HG02678 (cell line): ENCODE measurements at regions not wholly inside any gene's neighbourhood (a gene's known extent, or its start where the extent isn't known, plus 50 kb on each side); places are given as distances from the start of the nearest gene placed in this dataset.
"Not testable (repeated sequence)": the region's sequence is repeated elsewhere in the genome, so short reads cannot be mapped to it uniquely, and the experiment has no call there.

ENCODE experiments used
- ATAC-seq: cut with Tn5 transposase; IDR thresholded peaks from one replicate; pipeline ENCODE4 v1.9.1; 2021; ENCODE audit warnings: mild to moderate bottlenecking, moderate library complexity; ENCODE audit not compliant: unreplicated experiment

DNA sequence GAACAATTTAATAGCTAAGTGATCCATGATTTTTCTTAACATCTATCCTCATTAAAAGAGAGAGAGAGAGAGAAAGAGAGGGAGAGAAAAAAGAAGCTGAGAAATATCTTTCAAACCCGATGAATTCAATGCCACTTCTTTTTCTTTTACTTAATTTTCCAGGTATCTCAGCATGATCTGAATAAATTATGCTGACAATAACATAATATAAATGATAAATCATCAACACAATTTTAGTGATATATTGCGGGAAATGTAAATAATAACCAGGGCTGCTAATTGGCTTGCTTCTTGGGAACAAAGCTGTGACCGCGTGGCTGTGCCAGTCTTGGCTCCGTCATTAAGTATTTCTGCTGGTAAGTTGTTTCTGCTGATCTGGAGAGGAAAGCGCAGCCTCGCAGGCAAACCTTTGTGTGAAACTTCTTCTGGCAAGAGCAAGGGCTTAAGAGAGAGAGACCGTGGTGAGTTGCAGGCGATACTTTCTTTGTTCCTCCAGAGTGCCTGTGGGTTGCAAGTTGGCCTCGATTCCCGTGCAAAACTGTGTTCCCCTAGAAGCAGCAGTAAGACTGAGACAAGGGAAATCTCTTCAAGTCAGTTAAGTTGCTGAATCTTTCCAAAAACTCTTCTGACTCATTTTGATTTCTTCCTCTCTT lies 489.1 kb upstream of the TSHZ3 start:
- ATAC-seq = no peak

- no peak for ATAC-seq
Observed at GRCh38 chr19:31840371-31840770, 491.1 kb upstream of the TSHZ3 start.

- no peak for ATAC-seq
Observed at GRCh38 chr19:31841755-31842154, 492.5 kb upstream of the TSHZ3 start.

DNA sequence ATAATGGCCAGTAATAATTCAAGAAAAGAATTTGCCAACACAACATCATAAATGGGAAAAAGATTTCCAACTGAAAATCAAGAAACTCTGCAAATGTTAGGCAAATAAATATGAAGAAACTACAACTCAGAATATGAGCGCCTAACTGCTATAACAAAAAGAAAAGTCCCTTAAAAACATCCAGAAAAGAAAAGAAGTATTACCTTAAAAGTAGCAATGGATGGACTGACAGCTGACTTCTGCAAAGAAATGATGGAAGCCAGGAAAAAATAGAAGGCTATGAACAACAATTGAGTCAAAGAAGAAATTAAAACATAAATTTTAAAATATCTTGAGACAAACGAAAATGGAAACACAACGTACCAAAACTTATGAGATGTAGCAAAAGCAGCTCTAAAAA lies 482.3 kb upstream of the ZNF507 start:
- no peak for ATAC-seq

- ATAC-seq = no peak
Observed at GRCh38 chr19:31874313-31874712, 471.1 kb upstream of the ZNF507 start.

DNA sequence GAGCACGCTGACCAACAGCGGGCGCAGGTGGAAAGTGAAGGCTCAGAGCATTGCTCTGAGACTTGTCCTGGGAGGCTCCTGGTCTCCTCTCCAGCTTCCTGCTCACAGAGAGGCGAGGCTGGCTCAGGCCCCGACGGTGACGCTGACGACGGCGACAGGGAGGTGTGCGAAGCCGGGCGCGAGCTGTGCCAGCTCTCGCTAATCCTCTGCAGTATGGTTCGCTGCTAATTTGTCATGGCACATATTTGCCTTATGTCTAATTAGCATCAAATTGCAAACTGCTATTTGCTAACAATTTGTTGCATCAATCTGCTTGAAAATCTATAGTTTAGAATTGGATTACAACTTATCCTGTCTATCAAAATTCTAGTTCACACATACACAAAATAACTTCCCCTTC lies 469.8 kb upstream of the ZNF507 start:
- no peak for ATAC-seq

- no peak for ATAC-seq
Observed at GRCh38 chr19:31880283-31880682, 465.1 kb upstream of the ZNF507 start.

GRCh38 chr19:31881988-31882387 lies 463.4 kb upstream of the ZNF507 start:
- ATAC-seq = no peak

DNA sequence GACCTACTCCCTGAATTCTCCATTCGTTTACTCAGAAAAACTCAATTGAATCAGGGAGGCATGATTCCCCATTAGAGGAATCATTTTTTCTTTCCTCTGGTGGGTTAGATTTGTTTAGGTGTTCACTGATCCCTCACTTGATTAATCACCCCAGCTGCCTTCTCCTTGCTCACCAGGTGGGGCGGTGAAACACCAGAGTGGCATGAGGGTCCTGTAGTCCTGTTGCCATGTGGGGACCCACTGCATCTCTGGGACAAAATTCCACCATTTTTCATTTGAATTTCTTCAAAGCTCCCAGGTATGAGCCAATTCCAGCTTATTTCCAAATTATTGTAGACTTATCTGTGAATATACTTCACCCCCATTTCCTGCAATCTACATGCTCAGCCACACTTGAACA lies 462.7 kb upstream of the ZNF507 start:
- no peak for ATAC-seq

DNA sequence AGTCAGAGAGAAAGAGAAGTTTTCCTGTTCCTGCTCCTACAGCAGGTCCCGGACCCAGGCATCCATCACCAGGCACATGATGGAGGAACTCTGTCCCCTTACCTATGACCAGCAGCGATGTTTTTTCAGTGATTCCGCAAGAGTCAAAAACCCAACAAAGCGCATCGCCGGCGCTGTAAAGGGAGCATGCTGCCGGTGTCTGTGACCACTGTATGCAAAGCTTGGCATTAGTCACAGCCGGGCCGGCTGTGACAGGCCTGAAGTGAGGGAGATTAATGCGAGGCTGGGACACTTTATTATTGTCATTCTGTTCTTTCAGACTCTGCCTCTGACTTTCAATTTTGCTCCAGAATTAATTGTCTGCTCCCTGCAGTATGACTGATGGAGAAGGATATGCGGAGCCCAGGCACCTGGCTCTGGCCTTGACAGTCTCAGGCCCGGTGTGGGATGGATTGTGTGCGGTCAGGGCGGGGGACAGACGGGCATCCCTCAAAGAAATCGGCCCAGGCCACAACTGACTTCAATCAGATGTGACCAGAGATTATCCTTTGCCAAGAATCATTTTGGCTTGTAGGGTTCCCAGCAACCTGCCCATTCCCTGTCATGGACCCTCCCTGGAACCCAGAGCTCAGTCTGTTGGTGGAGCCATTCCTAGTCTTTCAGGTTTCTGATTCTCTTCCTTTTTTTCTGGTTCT lies 462.0 kb upstream of the ZNF507 start:
- no peak for ATAC-seq

DNA sequence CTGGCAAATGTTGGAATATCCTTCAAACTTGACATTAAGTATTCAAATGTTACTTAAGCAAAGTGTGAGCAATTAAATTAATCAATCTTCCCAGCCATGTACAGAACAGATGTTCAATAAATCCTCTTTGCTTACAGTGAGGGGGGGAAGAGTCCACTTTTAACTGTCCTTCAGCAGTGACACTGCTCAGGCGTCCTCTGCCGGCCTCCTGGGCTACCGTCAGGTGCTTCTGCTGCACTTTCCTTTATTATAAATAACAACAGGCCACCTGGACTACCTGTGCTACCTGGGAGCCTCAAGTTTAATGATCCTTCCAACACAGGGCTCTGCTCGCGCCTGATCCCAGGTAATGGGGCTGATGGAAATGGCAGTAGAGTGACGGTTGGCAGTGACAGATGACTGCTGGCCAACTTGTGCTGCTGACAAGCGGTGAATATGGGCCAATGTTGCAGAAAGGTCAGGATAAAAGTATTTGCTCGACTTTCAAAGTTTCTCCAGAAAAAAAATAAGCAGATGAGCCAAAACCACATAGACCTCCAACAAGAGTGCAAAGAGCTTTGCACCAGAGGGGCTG lies 460.0 kb upstream of the ZNF507 start:
- ATAC-seq = no peak

DNA sequence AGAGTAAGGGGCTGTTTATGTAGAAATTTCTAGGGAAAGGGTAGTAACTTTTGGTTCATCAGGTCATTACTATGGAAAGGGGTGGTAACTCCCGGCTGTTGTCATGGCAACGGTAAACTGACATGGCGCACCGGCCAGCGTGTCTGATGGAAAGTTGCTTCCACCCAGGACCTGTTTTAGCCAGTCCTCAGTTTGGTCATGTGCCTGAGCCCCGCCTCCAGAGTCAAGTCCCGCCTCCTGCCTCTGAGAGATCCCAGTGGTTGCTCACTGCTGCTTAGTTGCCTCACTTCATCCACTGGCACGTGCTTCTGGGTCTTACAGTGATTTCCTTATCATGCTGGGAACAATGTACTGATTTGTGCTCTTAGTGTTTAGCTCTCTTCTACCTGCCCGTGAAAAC lies 455.2 kb upstream of the ZNF507 start:
- ATAC-seq = no peak

DNA sequence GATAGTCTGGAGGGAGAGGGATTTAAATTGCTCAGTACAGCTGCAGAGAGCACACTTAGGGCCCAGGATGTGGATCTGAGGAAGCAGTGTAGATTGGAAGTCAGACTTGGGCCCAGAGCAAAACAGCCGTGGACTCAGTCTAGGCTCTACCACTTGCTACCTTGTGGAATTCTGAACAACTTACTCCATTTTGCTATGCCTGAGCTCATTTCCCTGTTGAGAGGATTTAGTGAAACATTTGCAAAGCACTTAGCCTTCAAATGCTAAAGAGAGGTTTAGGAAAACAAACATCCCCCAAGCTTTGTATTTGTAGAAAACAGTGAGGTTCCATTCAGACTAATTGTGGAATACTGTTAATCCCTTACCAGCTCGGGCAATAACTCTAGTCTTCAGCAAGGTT lies 453.4 kb upstream of the ZNF507 start:
- ATAC-seq = no peak

DNA sequence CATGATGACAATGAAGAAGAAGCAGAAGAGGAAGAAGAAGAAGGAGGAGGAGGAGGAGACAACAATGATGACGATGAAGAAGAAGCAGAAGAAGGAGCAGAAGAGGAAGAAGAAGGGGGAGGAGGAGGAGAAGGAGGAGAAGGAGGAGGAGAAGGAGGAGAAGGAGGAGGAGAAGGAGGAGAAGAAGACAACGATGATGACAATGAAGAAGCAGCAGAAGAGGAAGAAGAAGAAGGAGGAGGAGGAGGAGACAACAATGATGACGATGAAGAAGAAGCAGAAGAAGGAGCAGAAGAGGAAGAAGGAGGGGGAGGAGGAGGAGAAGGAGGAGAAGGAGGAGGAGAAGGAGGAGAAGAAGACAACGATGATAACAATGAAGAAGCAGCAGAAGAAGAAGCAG lies 451.9 kb upstream of the ZNF507 start:
- ATAC-seq = not testable (repeated sequence)

DNA sequence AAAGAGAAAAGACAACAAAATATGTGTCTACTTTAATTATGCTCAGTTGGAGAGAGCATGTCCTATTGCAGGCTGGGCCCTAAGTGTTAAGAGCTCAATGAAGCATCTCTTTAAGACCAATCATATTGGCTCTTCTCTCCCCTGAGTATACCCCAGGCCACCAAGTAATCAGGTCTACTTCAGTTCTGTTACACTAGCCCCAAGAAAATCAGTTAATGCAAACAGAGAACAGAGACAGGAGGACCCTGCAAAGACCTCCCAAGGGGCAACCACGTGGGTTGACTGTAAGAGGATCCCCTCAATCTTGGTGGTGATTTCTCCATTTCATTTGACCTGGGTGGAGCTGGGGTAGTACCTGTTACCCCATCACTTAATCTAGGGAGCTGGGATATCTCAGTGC lies 451.0 kb upstream of the ZNF507 start:
- no peak for ATAC-seq

DNA sequence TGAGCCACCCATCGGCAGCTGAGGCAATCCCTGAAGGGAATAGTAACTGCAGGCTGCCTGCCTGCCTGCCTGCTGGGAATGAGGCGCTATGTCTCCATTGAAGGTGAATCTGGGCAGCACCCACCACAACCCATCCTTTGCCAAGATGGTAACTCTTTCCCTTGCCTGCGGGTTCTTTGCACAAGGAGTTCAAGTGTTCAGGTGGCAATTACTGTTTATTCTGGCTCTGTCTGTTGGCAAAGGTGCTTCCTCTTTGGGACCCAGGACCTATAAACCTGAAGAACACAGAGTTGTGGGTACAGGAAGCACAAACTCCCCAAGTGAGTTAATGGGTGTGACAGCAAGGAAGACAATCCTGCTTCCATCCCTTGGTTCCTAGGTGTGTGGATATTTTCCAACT lies 448.1 kb upstream of the ZNF507 start:
- no peak for ATAC-seq

GRCh38 chr19:31900991-31901390 lies 444.4 kb upstream of the ZNF507 start:
- no peak for ATAC-seq

DNA sequence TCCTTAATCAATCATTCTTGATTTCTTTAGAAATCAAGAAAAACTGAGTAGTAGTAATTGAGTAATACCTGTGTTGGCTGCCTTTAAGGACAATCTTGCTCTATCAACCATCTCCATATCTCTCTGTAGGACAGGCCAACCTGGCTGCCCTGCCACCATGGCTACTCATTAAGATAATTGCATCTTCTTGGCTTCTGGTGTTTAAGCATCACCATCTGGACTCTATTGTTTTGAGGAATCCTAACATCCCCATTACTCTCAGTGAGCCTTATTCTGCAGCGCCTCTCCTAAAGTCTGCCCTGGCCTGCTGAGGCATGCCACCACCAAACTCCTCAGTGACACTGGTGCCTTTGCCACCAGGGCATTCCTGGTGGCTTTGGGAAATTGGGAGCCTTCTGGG lies 442.6 kb upstream of the ZNF507 start:
- ATAC-seq = no peak

GRCh38 chr19:31903979-31904378 lies 441.4 kb upstream of the ZNF507 start:
- ATAC-seq = no peak

DNA sequence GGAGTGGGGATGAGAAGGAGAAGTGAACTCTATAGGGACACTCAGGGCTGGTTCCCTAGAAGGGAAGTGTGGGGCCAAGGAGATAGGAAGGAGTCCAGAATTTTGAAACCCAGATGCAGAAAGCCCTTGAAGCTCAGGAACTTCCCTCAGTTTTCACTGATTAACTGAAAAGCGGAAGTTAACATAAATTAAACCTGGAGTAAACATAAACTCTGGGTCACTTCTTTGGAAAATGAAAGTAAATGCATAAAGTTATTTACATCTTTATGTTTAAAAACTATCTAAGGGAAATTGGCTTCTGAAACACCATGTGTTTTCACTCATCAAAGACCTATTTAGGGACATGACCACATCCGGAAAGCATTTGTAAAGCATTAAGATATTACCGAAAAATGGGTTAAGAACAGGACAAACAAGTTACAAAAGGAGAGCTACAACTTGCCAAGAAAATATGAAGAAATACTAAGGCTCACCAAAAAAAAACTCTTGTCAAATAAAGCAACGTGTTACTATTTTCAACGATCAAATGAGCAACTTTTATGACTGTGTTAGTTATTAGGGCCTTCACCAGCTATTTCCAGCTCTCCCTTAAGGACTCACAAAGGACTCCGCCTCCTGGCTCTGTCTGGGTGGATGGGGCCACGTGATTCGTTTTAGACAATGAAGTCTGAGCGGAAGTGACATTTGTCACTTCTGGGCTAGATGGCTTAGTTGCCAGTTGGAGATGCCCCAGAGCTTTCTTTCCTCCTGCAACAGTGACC lies 439.1 kb upstream of the ZNF507 start:
- no peak for ATAC-seq

DNA sequence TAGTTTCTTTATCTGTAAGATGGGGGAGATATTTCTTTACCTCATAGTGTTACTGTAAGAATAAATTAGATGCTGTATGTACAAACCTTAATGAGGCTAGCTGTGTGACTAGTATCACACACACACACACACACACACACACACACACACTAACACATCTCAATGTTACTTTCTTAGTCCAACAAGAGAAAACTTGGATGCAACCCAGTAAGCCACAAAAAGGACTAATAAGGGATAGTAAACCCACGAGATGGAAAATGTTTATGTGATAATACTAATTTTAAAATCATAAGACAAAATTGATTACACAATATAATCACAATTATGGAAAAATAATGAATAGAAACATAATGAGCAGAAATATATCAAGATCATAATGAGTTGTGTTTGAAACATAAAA lies 437.7 kb upstream of the ZNF507 start:
- no peak for ATAC-seq

GRCh38 chr19:31908080-31908479 lies 437.3 kb upstream of the ZNF507 start:
- no peak for ATAC-seq
